CD14-positive monocyte (primary cell): ENCODE measurements at regions not wholly inside any gene's neighbourhood (a gene's known extent, or its start where the extent isn't known, plus 50 kb on each side); places are given as distances from the start of the nearest gene placed in this dataset.

Experiments
- DNase-seq, 3 donors: peaks; one replicate each; pipeline ENCODE4 v3.0.0-alpha.2; 2011 to 2022
- H2AFZ ChIP-seq: 2 replicates; pipeline ENCODE4 v1.6.0; 2012; ENCODE audit warnings: mild to moderate bottlenecking, low read depth, low read length, inconsistent platforms; ENCODE audit not compliant: insufficient read depth, poor library complexity, severe bottlenecking
- H3K27ac ChIP-seq, 2 donors: 1 replicate in 1 of 2; 2 replicates in 1 of 2; pipeline ENCODE4 v1.5.1; 2012 to 2013; ENCODE audit warnings: low read length in 2 of 2, control low read depth in 1 of 2, inconsistent platforms in 1 of 2, low read depth in 1 of 2, mild to moderate bottlenecking in 1 of 2
- H3K27me3 ChIP-seq, 2 donors: one replicate each; pipeline versions ENCODE4 v1.6.0 to v1.6.1; 2011 to 2013; ENCODE audit warnings: low read length in 2 of 2; ENCODE audit not compliant: control insufficient read depth in 2 of 2, insufficient read depth in 2 of 2
- H3K36me3 ChIP-seq, 2 donors: replicated peaks in 1 of 2; 1 replicate in 1 of 2; 2 replicates in 1 of 2; pipeline versions ENCODE4 v1.5.1 to v1.6.1; 2012 to 2013; ENCODE audit warnings: low read length in 2 of 2, control low read depth in 1 of 2, inconsistent platforms in 1 of 2, mild to moderate bottlenecking in 1 of 2; ENCODE audit not compliant: insufficient read depth in 2 of 2, control insufficient read depth in 1 of 2
- H3K4me1 ChIP-seq, 2 donors: 1 replicate in 1 of 2; 2 replicates in 1 of 2; pipeline versions ENCODE4 v1.5.1 to v1.6.1; 2012 to 2013; ENCODE audit warnings: low read length in 2 of 2, control low read depth in 1 of 2, inconsistent platforms in 1 of 2, mild to moderate bottlenecking in 1 of 2, moderate library complexity in 1 of 2; ENCODE audit not compliant: insufficient read depth in 2 of 2, control insufficient read depth in 1 of 2
- H3K4me2 ChIP-seq: replicated peaks from 2 replicates; pipeline ENCODE3; 2012; ENCODE audit warnings: low read length, moderate library complexity, mild to moderate bottlenecking; ENCODE audit not compliant: poor library complexity, severe bottlenecking; ENCODE audit errors: extremely low read depth
- H3K4me3 ChIP-seq, 3 experiments: fragments of 200-600 bp in 1 of 3; sonication (generic) in 1 of 3; replicated peaks in 1 of 3; 1 replicate in 2 of 3; 2 replicates in 1 of 3; pipeline ENCODE4 v1.5.1; 2011 to 2013; ENCODE audit warnings: low read length in 3 of 3, mild to moderate bottlenecking in 3 of 3, control low read depth in 2 of 3, low read depth in 2 of 3, inconsistent platforms in 1 of 3, moderate library complexity in 1 of 3
- H3K79me2 ChIP-seq: 2 replicates; pipeline ENCODE4 v1.6.0; 2012; ENCODE audit warnings: mild to moderate bottlenecking, control low read depth, inconsistent platforms, low read length, moderate library complexity; ENCODE audit not compliant: insufficient read depth
- H3K9ac ChIP-seq: 2 replicates; pipeline ENCODE4 v1.6.0; 2017; ENCODE audit warnings: low read length, mild to moderate bottlenecking; ENCODE audit not compliant: insufficient read depth, poor library complexity, severe bottlenecking
- H3K9me3 ChIP-seq, 2 donors: replicated peaks in 1 of 2; 1 replicate in 1 of 2; 2 replicates in 1 of 2; pipeline versions ENCODE4 v1.5.1 to v1.6.1; 2012 to 2013; ENCODE audit warnings: low read length in 2 of 2, control low read depth in 1 of 2; ENCODE audit not compliant: control insufficient read depth in 1 of 2, insufficient read depth in 1 of 2
- H4K20me1 ChIP-seq: 2 replicates; pipeline ENCODE4 v1.6.0; 2012; ENCODE audit warnings: mild to moderate bottlenecking, low read length, control low read depth, moderate library complexity; ENCODE audit not compliant: insufficient read depth
- H3K27ac Mint-ChIP-seq, 7 donors: one replicate each; pipeline ENCODE4 v1.8.0; 2020; ENCODE audit warnings: mild to moderate bottlenecking in 7 of 7, mixed read lengths in 7 of 7, moderate library complexity in 6 of 7, inconsistent platforms in 2 of 7
- H3K27me3 Mint-ChIP-seq, 3 donors: one replicate each; pipeline ENCODE4 v1.8.0; 2021 to 2022; ENCODE audit warnings: low read depth in 3 of 3, mild to moderate bottlenecking in 3 of 3, mixed read lengths in 3 of 3, moderate library complexity in 3 of 3, inconsistent platforms in 1 of 3
- H3K36me3 Mint-ChIP-seq, 2 donors: one replicate each; pipeline ENCODE4 v1.8.0; 2020; ENCODE audit warnings: mixed read lengths in 2 of 2, inconsistent platforms in 1 of 2, mild to moderate bottlenecking in 1 of 2
- H3K4me1 Mint-ChIP-seq: one replicate; pipeline ENCODE4 v1.8.0; 2020; ENCODE audit warnings: mild to moderate bottlenecking, mixed read lengths
- H3K4me3 Mint-ChIP-seq, 2 donors: one replicate each; pipeline ENCODE4 v1.8.0; 2020; ENCODE audit warnings: mild to moderate bottlenecking in 2 of 2, mixed read lengths in 2 of 2, moderate library complexity in 1 of 2
- H3K9me3 Mint-ChIP-seq, 7 donors: one replicate each; pipeline ENCODE4 v1.8.0; 2020 to 2022; ENCODE audit warnings: mixed read lengths in 7 of 7, mild to moderate bottlenecking in 6 of 7, moderate library complexity in 6 of 7, inconsistent platforms in 2 of 7
- CTCF ChIP-seq: fragments of 200-600 bp; IDR thresholded peaks from one replicate; pipeline ENCODE4 v1.8.0; 2022; ENCODE audit warnings: antibody characterized with exemption, mild to moderate bottlenecking
- WGBS: methylation state at CpG from one replicate; pipeline ENCODE4 v1.1.5; 2013; ENCODE audit warnings: missing lambda C conversion rate; ENCODE audit not compliant: insufficient coverage; 5-methylcytosine and 5-hydroxymethylcytosine counted together
- intact Hi-C, 2 donors: fragments of 100-400 bp; cut with micrococcal nuclease; formaldehyde crosslinking; loops; one replicate each; pipeline versions ENCODE4 v1.15.0 to v1.15.1; 2023

GRCh38 chr9:118009614-118010013, 305.4 kb downstream of the TLR4 start:
- Mint-ChIP-seq H3K27me3 (peaks cover 0 to 2% (median 0%) of the 10 kb centered on the region in 3 donors), H3K9me3 (peaks cover 0 to 3% (median 0%) of the 10 kb centered on the region in 7 donors), H3K36me3 (no peaks in the 10 kb centered on the region), H3K4me1 (no peaks in the 10 kb centered on the region), H3K27ac (no peak overlapping the region), H3K4me3 (no peak overlapping the region)
- Histone ChIP-seq H3K4me1 (no peaks in the 10 kb centered on the region), H3K36me3 (no peaks in the 10 kb centered on the region), H3K27ac (no peak overlapping the region), H3K9me3 (no peaks in the 10 kb centered on the region), H3K27me3 (no peaks in the 10 kb centered on the region), H2AFZ (no peak overlapping the region), H4K20me1 (no peaks in the 10 kb centered on the region), H3K79me2 (no peaks in the 10 kb centered on the region), H3K9ac (no peak overlapping the region), H3K4me3 (no peak overlapping the region), H3K4me2 (no peak overlapping the region)
- DNase-seq = no peak
- TF ChIP-seq CTCF = no peak
- intact Hi-C loops = no loop called here

- Mint-ChIP-seq H3K4me1 (no peaks in the 10 kb centered on the region), H3K27ac (no peak overlapping the region), H3K9me3 (peaks cover 0 to 5% (median 0%) of the 10 kb centered on the region in 7 donors), H3K27me3 (peaks cover 0 to 4% (median 2%) of the 10 kb centered on the region in 3 donors), H3K36me3 (no peaks in the 10 kb centered on the region), H3K4me3 (no peak overlapping the region)
- Histone ChIP-seq H3K4me2 (no peak overlapping the region), H2AFZ (no peak overlapping the region), H3K4me3 (no peak overlapping the region), H3K79me2 (no peaks in the 10 kb centered on the region), H3K27ac (no peak overlapping the region), H3K27me3 (no peaks in the 10 kb centered on the region), H3K9me3 (peaks cover 0 to 13% of the 10 kb centered on the region in 2 donors), H3K9ac (no peak overlapping the region), H4K20me1 (no peaks in the 10 kb centered on the region), H3K4me1 (no peaks in the 10 kb centered on the region), H3K36me3 (no peaks in the 10 kb centered on the region)
- intact Hi-C loops = no loop called here
- no peak for DNase-seq
- no peak for TF ChIP-seq CTCF
- WGBS = 79% methylated on average over 2 of the region's 2 CpGs
These were observed 313.5 kb downstream of the TLR4 start for GRCh38 chr9:118017607-118018122.
